SW 1271 (cell line): ENCODE measurements at regions not wholly inside any gene's neighbourhood (a gene's known extent, or its start where the extent isn't known, plus 50 kb on each side); places are given as distances from the start of the nearest gene placed in this dataset.
"Not testable (repeated sequence)": the region's sequence is repeated elsewhere in the genome, so short reads cannot be mapped to it uniquely, and the experiment has no call there.

Source experiments
- DNase-seq, 2 experiments: peaks; one replicate each; lab custom pipeline; 2025; lab: John Stamatoyannopoulos, UW

DNA sequence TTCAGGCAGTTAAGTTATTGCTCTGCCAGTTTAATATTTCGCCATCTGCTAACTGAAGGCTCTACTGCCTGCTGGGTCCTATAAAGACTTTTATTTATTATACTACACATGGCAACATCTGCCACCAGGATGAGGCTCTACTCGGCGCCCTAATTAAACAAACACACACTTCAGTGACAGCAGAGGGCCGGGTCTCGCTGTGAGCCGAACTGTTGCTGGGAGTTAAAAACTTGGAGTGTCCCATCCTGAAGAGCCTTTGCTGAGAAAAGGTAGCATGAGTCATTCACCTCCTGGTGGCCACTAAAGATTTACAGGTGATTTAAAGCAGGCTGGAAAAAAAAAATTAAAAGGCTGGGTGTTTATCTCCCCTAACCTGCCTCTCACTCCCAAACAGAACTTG lies 183.7 kb downstream of the NPIPA8 start:
- not testable (repeated sequence) for DNase-seq

- DNase-seq = not testable (repeated sequence)
These were observed 188.4 kb downstream of the NPIPA8 start for GRCh38 chr16:18148132-18148531.

GRCh38 chr16:18146601-18147142 lies 189.9 kb downstream of the NPIPA8 start:
- not testable (repeated sequence) for DNase-seq

DNA sequence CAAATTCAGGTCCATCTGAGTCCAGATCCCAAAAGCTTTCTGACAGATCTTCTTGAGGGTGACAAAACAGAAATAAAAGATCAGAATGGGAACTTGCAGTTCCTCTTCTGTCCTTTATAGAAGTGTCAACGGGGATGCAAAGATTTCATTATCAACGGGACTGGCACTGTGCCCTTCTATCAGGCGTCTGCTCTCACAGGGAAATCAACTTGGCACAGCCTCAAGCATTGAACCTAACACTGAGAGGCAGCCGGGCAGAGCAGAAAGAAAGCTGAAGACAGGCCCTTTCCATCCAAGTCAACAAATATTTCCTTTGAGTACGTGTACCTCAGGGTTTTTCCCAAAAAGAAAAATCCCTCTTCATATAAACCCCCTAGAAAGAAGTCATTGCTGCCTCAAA lies 194.5 kb downstream of the NPIPA8 start:
- DNase-seq = not testable (repeated sequence)

- not testable (repeated sequence) for DNase-seq
These were observed 200.2 kb downstream of the NPIPA8 start for GRCh38 chr16:18136288-18136687.

GRCh38 chr16:18135024-18135423 lies 201.5 kb downstream of the NPIPA8 start:
- DNase-seq = not testable (repeated sequence)

DNA sequence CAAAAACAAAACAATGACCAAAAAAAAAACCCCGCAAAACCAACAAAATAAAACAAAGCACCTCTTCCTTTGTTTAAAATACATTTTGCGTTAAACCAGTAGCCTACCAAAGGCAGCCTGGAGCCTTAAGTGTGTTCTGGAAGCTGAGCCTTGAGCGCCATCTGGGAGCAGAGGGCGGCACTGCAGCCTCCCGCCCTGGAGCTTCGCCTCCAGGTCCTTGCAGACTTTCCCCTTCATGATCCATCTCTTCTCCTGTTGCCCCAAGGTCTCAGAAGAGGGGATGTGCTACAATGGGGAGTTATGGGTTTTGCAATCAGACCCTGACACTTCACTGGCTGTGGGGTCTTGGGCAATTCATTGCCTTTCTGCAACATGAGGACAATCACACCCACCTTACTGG lies 204.9 kb downstream of the NPIPA8 start:
- DNase-seq = not testable (repeated sequence)

DNA sequence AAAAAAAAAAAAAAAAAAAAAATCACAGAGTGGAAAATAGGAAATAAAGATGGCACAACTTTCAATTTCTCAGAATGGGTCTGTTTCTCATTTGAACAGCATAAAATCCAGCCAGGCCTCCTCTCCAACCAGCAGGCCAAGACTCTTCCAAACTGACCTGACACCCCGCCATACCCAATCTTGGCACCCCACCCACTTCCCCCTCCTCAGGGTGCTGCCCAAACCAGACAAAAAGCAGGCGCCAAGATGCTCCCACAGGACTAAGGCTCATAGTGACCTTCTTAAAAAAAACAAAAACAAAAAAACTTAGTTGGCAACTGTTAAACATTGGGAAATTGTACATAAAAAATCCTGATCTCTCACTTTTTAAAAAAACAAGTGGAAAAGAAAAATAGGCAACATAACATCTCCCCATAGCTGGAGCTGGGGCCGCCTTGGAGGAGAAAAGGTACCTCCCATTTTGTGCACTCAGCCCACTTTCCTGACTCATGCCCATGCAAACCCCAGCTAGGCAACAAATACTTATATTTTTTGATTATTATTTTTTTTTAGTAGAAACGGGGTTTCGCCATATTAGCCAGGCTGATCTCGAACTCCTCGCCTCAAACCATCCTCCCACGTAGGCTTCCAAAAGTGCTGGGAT lies 205.9 kb downstream of the NPIPA8 start:
- DNase-seq = not testable (repeated sequence)

DNA sequence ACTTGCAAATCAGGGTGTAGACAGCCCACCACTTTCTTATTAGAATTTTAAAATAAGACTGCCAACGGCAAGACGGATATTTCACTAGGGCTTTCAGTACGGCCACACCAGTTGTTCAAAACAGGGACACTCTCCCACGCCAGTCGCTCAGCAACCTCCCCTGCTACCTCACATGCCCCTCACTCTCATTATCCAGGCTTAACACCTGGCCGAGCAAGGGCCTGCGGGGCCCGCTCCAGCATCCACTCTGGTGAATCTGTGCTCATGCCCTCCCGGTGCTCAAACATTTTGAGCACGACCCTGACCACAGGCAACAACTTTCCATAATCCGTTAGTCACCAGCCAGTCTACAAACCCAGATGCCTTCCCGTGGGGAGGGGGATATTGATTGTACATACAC lies 209.5 kb downstream of the NPIPA8 start:
- DNase-seq = not testable (repeated sequence)

GRCh38 chr16:18119092-18119491 lies 217.4 kb downstream of the NPIPA8 start:
- DNase-seq = not testable (repeated sequence)

- not testable (repeated sequence) for DNase-seq
These were observed 217.9 kb downstream of the NPIPA8 start for GRCh38 chr16:18118684-18119083.

- DNase-seq = not testable (repeated sequence)
These were observed 218.5 kb downstream of the NPIPA8 start for GRCh38 chr16:18118071-18118470.

DNA sequence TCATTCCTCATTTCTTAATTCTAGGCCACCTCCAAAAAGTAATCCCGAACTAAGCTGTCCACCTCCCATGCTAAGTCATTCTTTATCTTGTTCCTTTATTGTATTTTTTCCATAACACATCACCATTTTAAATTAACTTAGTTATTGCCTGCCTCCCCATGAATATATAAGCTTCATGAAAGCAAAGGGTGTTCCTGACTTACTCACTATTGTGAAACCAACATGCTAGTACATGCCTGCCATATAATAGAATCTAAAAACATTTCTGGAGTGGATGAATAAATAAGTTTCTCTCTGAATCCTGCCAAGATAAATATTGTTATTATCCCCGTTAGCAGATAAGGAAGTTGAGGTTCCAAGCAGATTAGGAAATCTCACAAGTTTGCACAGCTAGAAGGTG lies 232.1 kb downstream of the NPIPA8 start:
- DNase-seq = not testable (repeated sequence)

GRCh38 chr16:18101077-18101476 lies 235.5 kb downstream of the NPIPA8 start:
- DNase-seq = not testable (repeated sequence)

- not testable (repeated sequence) for DNase-seq
These were observed 243.9 kb downstream of the NPIPA8 start for GRCh38 chr16:18092605-18093004.

GRCh38 chr16:18080658-18081363 lies 255.7 kb downstream of the NPIPA8 start:
- not testable (repeated sequence) for DNase-seq

DNA sequence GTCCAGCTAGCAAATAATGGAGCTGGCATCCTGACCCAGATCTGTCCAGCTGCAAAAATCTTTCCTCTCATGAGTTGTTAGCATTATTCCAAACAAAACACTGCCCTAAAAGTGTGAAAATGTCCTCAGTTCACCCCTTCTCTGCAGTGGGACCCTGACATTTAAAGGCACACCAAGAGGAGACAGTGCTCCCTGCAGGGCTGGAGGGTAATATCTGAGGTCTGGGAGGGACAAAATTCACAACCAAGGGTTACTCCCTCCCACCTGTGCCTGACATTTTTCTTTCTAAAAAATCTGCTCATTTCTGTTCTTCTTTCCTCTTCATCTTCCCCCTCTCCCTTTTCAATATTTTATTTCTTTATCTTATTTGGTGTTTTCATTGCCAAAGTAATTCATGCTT lies 258.6 kb downstream of the NPIPA8 start:
- not testable (repeated sequence) for DNase-seq

GRCh38 chr16:18072161-18072560 lies 264.4 kb downstream of the NPIPA8 start:
- no peak for DNase-seq

DNA sequence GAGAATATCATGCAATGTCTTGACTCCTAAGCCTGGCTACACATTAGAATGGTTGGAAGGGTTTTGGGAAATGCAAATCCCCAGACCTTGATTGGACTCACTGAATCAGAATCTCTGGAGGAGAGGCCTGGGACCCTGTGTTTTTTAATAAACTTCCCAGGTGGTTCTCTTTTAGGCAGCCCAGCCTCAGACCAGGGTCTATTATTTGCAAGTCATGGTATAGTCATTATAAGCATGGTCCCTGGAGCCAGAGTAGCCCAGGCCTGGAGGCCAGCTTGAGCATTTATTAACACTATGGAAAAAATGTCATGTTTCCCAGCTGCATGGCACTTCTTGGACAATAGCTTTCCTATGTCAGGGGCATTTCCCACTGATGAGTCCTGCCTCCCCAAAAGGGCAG lies 266.9 kb downstream of the NPIPA8 start:
- no peak for DNase-seq

GRCh38 chr16:18068477-18068876 lies 268.1 kb downstream of the NPIPA8 start:
- no peak for DNase-seq

DNA sequence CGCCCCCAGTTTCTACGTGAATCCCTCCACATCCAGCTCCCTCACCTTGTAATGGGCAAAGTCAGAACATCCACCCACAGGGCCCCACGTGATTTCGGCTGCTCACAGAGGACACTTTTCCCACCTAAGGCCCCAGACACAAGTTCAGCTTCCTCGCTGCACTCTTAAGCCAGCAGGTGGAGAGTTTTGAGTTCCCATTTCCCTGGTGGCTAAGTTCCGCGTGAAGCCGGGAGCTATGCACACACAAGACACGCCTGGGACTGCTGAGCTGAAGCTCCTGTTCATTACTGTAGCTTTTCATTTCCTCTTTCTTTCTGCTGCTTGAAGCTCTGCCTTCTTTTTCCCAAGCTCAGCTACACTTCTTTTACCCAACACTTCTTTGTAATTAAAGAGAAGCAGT lies 273.8 kb downstream of the NPIPA8 start:
- DNase-seq = no peak

GRCh38 chr16:18060351-18060750 lies 276.2 kb downstream of the NPIPA8 start:
- DNase-seq = no peak

DNA sequence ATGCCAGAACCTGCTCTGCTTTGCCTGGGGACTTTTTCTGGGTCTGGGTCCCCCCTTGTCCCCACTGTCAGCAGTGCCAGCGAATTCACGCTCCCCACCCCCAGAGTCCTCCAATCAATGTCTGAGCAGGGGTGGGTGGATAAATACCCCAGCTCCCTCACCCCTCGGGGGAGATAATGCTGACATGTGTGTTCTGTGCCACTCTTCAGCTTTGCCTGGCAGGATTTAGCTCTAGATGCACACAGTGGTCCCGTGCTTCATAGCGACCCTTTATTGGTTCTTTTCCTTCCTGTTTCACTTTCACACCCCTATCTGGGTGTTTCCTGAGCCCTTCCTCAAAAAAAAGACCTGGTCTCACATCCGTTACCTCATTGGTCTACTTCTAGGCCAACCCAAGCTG lies 277.0 kb downstream of the NPIPA8 start:
- no peak for DNase-seq
